Endothelial cell (in vitro differentiated cells): ENCODE measurements at regions not wholly inside any gene's neighbourhood (a gene's known extent, or its start where the extent isn't known, plus 50 kb on each side); places are given as distances from the start of the nearest gene placed in this dataset.

Experiments
- DNase-seq: peaks from one replicate; pipeline ENCODE4 v3.0.0; 2021; ENCODE audit warnings: low spot score
- H3K27ac Mint-ChIP-seq: one replicate; pipeline ENCODE4 v1.8.0; 2021; ENCODE audit warnings: mixed read lengths, inconsistent platforms; ENCODE audit not compliant: unreplicated experiment
- H3K27me3 Mint-ChIP-seq: one replicate; pipeline ENCODE4 v1.8.0; 2021; ENCODE audit warnings: mild to moderate bottlenecking, moderate library complexity, mixed read lengths, inconsistent platforms; ENCODE audit not compliant: unreplicated experiment
- H3K36me3 Mint-ChIP-seq: one replicate; pipeline ENCODE4 v1.8.0; 2021; ENCODE audit warnings: mild to moderate bottlenecking, low read depth, mixed read lengths, inconsistent platforms; ENCODE audit not compliant: unreplicated experiment
- H3K4me1 Mint-ChIP-seq: one replicate; pipeline ENCODE4 v1.8.0; 2021; ENCODE audit warnings: mild to moderate bottlenecking, mixed read lengths, inconsistent platforms; ENCODE audit not compliant: unreplicated experiment
- H3K4me3 Mint-ChIP-seq: one replicate; pipeline ENCODE4 v1.8.0; 2021; ENCODE audit warnings: mild to moderate bottlenecking, mixed read lengths, inconsistent platforms; ENCODE audit not compliant: unreplicated experiment
- H3K9me3 Mint-ChIP-seq: one replicate; pipeline ENCODE4 v1.8.0; 2021; ENCODE audit warnings: mixed read lengths, inconsistent platforms; ENCODE audit not compliant: unreplicated experiment
- CTCF ChIP-seq: fragments of 200-600 bp; sonication (generic); IDR thresholded peaks from one replicate; pipeline ENCODE4 v1.5.0; 2021; ENCODE audit warnings: antibody characterized with exemption; ENCODE audit not compliant: unreplicated experiment

- H3K9me3 Mint-ChIP-seq = no peaks in the 10 kb centered on the region
- DNase-seq = no peak
- no peaks in the 10 kb centered on the region for H3K4me1 Mint-ChIP-seq
- no peak overlapping the region for H3K27ac Mint-ChIP-seq
- no peaks in the 10 kb centered on the region for H3K27me3 Mint-ChIP-seq
- no peak overlapping the region for H3K4me3 Mint-ChIP-seq
- H3K36me3 Mint-ChIP-seq = no peaks in the 10 kb centered on the region
- TF ChIP-seq CTCF = no peak
These were observed 1101.7 kb upstream of the EYS start for GRCh38 chr6:66808771-66809170.

- no peaks in the 10 kb centered on the region for H3K36me3 Mint-ChIP-seq
- no peak overlapping the region for H3K27ac Mint-ChIP-seq
- no peak overlapping the region for H3K4me3 Mint-ChIP-seq
- no peaks in the 10 kb centered on the region for H3K9me3 Mint-ChIP-seq
- DNase-seq = no peak
- peaks cover 2% of the 10 kb centered on the region for H3K27me3 Mint-ChIP-seq
- H3K4me1 Mint-ChIP-seq = no peaks in the 10 kb centered on the region
- no peak for TF ChIP-seq CTCF
These were observed 1090.0 kb upstream of the EYS start for GRCh38 chr6:66796987-66797386.

GRCh38 chr6:66788579-66788978, 1081.6 kb upstream of the EYS start:
- no peaks in the 10 kb centered on the region for H3K4me1 Mint-ChIP-seq
- no peak overlapping the region for H3K27ac Mint-ChIP-seq
- no peaks in the 10 kb centered on the region for H3K9me3 Mint-ChIP-seq

GRCh38 chr6:66772800-66773199, 1065.8 kb upstream of the EYS start:
- TF ChIP-seq CTCF = no peak
- Mint-ChIP-seq H3K27ac (no peak overlapping the region), H3K9me3 (no peaks in the 10 kb centered on the region), H3K27me3 (no peaks in the 10 kb centered on the region), H3K4me3 (no peak overlapping the region), H3K36me3 (no peaks in the 10 kb centered on the region), H3K4me1 (no peaks in the 10 kb centered on the region)
- DNase-seq = no peak

More at GRCh38 chr6:66788579-66788978, 1081.6 kb upstream of the EYS start:
- Mint-ChIP-seq H3K4me3 (no peak overlapping the region), H3K27me3 (peaks cover 4% of the 10 kb centered on the region), H3K36me3 (no peaks in the 10 kb centered on the region)
- no peak for DNase-seq
- TF ChIP-seq CTCF = no peak

GRCh38 chr6:66771626-66772025, 1064.6 kb upstream of the EYS start:
- H3K4me1 Mint-ChIP-seq = no peaks in the 10 kb centered on the region
- no peak for DNase-seq
- no peak overlapping the region for H3K27ac Mint-ChIP-seq
- no peaks in the 10 kb centered on the region for H3K27me3 Mint-ChIP-seq
- H3K4me3 Mint-ChIP-seq = no peak overlapping the region
- TF ChIP-seq CTCF = no peak
- H3K9me3 Mint-ChIP-seq = no peaks in the 10 kb centered on the region
- H3K36me3 Mint-ChIP-seq = no peaks in the 10 kb centered on the region
